Right renal pelvis (tissue), 4 donors: ENCODE measurements at regions not wholly inside any gene's neighbourhood (a gene's known extent, or its start where the extent isn't known, plus 50 kb on each side); places are given as distances from the start of the nearest gene placed in this dataset.
"Not testable (repeated sequence)": the region's sequence is repeated elsewhere in the genome, so short reads cannot be mapped to it uniquely, and the experiment has no call there.

Experiments
- DNase-seq, 4 donors: peaks; one replicate each; pipeline ENCODE4 v3.0.0-alpha.2; 2013; ENCODE audit warnings: low read depth in 4 of 4, low spot score in 3 of 4, missing footprints in 1 of 4

GRCh38 chr6:3960754-3961361 is 111.7 kb downstream of the FAM50B start:
- no peak for DNase-seq

GRCh38 chr6:3961581-3962215 is 112.5 kb downstream of the FAM50B start:
- DNase-seq, result no peak

- DNase-seq, result no peak
Measured at GRCh38 chr6:3962291-3963280, 113.4 kb downstream of the FAM50B start.

DNA sequence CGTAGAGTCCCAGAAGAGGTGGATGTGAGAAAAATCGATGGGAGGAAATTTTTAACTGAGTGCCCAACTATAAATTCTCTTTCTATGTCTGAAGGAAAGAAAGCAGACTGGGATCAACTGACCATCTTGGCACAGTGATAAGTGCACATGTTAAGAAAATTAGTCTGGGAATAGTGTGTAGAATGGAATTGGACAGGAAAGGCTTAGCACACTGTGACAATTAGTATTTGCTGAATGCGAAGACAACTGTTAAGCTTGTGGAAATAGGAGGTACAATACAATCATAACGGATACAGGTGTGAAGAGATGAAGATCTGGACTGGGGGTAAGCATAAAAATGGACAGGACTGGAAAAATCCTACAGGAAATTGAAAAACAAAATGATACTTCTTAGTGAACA is 114.3 kb downstream of the FAM50B start:
- no peak for DNase-seq

- no peak for DNase-seq
Measured at GRCh38 chr6:3965071-3965718, 113.7 kb downstream of the FAM217A start.

DNA sequence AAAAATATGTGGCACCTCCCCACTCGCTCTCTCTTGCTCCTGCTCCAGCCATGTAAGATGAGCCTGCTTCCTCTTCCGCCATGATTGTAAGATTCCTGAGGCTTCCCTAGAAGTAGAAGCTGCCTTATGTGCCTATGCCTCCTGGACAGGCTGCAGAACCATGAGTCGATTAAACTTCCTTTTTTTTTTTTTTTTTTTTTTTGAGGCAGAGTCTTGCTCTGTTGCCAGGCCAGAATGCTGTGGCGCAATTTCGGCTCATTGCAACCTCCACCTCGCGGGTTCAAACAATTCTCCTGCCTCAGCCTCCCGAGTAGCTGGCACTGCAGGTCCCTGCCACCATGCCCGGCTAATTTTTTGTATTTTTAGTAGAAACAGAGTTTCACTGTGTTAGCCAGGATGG is 112.5 kb downstream of the FAM217A start:
- DNase-seq, result no peak

- no peak for DNase-seq
Measured at GRCh38 chr6:3970097-3970496, 108.8 kb downstream of the FAM217A start.

DNA sequence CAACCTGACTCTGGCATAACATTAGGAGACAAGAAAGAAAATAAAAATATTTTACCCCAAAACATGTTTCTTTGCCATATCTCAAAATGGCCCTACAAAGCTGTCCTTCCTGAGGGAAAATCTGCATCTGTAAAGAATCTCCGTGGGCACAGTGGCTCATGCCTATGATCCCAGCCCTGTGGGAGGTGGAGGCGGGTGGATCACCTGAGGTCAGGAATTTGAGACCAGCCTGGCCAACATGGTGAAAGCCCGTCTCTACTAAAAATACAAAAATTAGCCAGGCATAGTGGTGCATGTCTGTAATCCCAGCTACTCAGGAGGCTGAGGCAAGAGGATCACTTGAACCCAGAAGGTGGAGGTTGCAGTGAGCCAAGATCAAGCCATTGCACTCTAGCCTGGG is 105.8 kb downstream of the FAM217A start:
- not testable (repeated sequence) for DNase-seq

DNA sequence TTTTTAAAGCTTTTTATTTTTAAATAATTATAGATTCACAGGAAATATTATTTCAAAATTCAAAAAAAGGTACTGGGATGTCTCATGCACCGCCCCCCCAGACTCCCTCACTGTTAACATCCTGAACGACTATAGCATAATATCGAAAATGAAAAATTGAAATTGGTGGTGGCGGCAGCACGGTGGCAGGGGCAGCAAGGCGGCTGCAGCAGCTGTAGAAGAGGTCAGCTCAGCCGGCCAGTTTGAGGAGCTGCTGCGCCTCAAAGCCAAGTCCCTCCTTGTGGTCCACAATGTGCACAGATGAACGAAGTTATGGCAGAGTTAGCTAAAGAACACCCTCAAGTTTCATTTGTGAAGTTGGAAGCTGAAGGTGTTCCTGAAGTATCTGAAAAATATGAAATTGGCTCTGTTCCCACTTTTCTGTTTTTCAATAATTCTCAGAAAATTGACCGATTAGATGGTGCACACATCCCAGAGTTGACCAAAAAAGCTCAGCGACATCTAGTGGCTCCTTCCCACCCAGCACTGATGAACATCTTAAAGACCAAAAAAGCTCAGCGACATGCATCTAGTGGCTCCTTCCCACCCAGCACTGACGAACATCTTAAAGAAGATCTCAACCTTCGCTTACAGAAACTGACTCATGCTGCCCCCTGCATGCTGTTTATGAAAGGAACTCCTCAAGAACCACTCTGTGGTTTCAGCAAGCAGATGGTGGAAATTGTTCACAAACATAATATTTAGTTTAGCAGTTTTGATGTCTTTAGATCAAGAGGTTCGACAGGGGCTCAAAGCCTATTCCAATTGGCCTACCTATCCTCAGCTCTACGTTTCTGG is 100.8 kb downstream of the FAM217A start:
- DNase-seq, result peak in 3 of 4 donors; percentile 36 to 57 (median 38)

DNA sequence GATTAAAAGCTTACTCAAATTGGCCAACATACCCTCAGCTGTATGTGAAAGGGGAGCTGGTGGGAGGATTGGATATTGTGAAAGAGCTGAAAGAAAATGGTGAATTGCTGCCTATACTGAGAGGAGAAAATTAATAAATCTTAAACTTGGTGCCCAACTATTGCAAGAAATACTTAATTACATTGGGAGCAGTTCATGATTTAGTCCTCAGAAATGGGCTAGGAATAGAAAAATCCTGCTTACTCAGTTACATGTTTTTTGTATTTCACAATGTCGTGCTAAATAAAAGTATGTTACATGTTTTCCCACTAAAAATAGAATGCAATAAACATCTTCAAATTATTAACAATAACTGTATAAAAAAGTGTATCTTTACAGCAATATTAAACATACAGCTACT is 100.0 kb downstream of the FAM217A start:
- not testable (repeated sequence) for DNase-seq

GRCh38 chr6:3981917-3982316 is 97.0 kb downstream of the FAM217A start:
- no peak for DNase-seq

GRCh38 chr6:3983778-3984177 is 95.2 kb downstream of the FAM217A start:
- no peak for DNase-seq

DNA sequence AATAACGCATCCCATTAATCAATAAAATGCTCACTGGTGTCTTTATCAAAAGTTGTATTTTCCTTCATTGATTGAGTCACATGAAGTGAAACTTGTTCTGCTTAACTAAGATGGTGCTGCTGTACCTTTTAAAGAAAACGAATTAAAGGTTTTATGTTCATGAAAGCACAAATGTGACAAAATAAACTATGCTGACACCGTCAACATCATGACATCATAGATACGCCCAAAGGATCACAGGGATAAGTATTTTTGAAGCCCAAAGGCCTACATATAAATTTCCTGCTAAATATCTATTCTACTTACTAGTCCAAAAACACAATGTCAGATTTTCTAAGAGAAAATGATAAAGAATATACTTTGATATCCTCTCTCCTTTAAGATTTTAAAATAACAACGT is 94.4 kb downstream of the FAM217A start:
- DNase-seq, result no peak

DNA sequence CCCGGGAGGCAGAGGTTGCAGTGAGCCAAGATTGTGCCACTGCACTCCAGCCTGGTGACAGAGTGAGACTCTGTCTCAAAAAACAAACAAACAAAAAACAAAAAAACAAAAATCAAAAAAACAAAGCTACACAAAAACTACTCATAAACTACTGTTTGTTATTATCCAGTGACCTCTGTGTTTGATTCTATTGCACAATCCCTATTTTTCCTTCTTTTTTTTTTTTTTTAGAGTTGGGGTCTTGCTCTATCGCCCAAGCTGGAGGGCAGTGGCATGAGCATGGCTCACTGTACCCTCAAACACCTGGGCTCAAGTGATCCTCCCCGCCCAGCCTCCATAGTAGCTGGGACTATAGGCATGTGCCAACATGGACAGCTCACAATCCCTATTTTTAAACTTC is 92.7 kb downstream of the FAM217A start:
- DNase-seq, result no peak

DNA sequence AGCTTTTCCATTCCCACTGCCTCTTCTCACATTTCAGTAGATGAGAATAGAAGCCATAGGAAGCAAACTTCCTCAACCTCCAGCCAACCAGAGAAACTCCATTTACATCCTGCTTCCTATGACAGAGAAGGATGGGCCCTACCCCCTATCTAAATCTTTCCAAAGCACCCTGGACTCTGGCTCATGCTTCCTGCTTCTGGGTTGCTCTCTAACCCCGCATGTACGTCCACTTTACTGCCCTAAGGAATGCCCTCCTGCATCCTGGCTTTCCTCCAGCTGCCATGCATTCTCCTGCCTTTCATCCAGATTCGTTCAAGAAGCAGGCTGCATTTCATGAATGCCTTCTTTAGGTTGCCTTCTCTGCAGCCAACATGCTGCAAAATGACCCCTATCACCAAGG is 91.9 kb downstream of the FAM217A start:
- DNase-seq, result no peak

GRCh38 chr6:3987576-3987975 is 91.4 kb downstream of the FAM217A start:
- no peak for DNase-seq

GRCh38 chr6:3990692-3991491 is 88.0 kb downstream of the FAM217A start:
- peak; percentile 70 to 78 (median 76) for DNase-seq

- no peak for DNase-seq
Measured at GRCh38 chr6:3991941-3992340, 87.0 kb downstream of the FAM217A start.

GRCh38 chr6:3996349-3996748 is 82.6 kb downstream of the FAM217A start:
- no peak for DNase-seq
